H9 (cell line): ENCODE measurements at regions not wholly inside any gene's neighbourhood (a gene's known extent, or its start where the extent isn't known, plus 50 kb on each side); places are given as distances from the start of the nearest gene placed in this dataset.

Experiments
- DNase-seq: peaks from one replicate; pipeline ENCODE4 v3.0.0-alpha.2; 2017
- H2AFZ ChIP-seq: one replicate; pipeline ENCODE4 v1.6.1; 2013; ENCODE audit warnings: mild to moderate bottlenecking, low read length, control low read depth, moderate library complexity
- H2AK5ac ChIP-seq: 2 replicates; pipeline ENCODE4 v1.6.1; 2013; ENCODE audit warnings: low read length, control low read depth, mixed read lengths; ENCODE audit not compliant: insufficient read length
- H2BK120ac ChIP-seq: one replicate; pipeline ENCODE4 v1.6.1; 2013; ENCODE audit warnings: low read depth, mild to moderate bottlenecking, low read length, control low read depth, inconsistent platforms; ENCODE audit not compliant: poor library complexity, severe bottlenecking
- H2BK12ac ChIP-seq: 2 replicates; pipeline ENCODE4 v1.6.1; 2013; ENCODE audit warnings: low read length, control low read depth, mixed read lengths, low read depth; ENCODE audit not compliant: insufficient read length
- H2BK15ac ChIP-seq: 2 replicates; pipeline ENCODE4 v1.6.1; 2013; ENCODE audit warnings: low read depth, low read length, control low read depth
- H2BK20ac ChIP-seq: one replicate; pipeline ENCODE4 v1.6.1; 2013; ENCODE audit warnings: low read depth, mild to moderate bottlenecking, low read length, control low read depth, inconsistent platforms; ENCODE audit not compliant: poor library complexity, severe bottlenecking
- H2BK5ac ChIP-seq: 2 replicates; pipeline ENCODE4 v1.6.1; 2013; ENCODE audit warnings: low read length, control low read depth, mixed read lengths; ENCODE audit not compliant: insufficient read length
- H3K14ac ChIP-seq: 2 replicates; pipeline ENCODE4 v1.6.1; 2013; ENCODE audit warnings: low read length, control low read depth; ENCODE audit not compliant: insufficient read depth
- H3K18ac ChIP-seq: 2 replicates; pipeline ENCODE4 v1.6.1; 2013; ENCODE audit warnings: low read depth, mild to moderate bottlenecking, mixed read lengths, low read length, control low read depth; ENCODE audit not compliant: insufficient read length
- H3K23ac ChIP-seq: 2 replicates; pipeline ENCODE4 v1.6.1; 2013; ENCODE audit warnings: low read length, control low read depth, mixed read lengths, low read depth; ENCODE audit not compliant: insufficient read length
- H3K23me2 ChIP-seq: 2 replicates; pipeline ENCODE4 v1.6.1; 2013; ENCODE audit warnings: low read depth, mild to moderate bottlenecking, mixed read lengths, low read length, control low read depth; ENCODE audit not compliant: insufficient read length, poor library complexity, severe bottlenecking
- H3K27ac ChIP-seq: 2 replicates; pipeline ENCODE4 v1.5.1; 2013; ENCODE audit warnings: low read length, control low read depth, mixed read lengths, low read depth; ENCODE audit not compliant: insufficient read length
- H3K27me3 ChIP-seq: 2 replicates; pipeline ENCODE4 v1.6.1; 2013; ENCODE audit warnings: low read length, control low read depth, inconsistent platforms; ENCODE audit not compliant: insufficient read depth
- H3K4ac ChIP-seq: 2 replicates; pipeline ENCODE4 v1.6.1; 2013; ENCODE audit warnings: low read depth, mild to moderate bottlenecking, control low read depth, inconsistent platforms, low read length, moderate library complexity
- H3K4me1 ChIP-seq: 2 replicates; pipeline ENCODE4 v1.6.1; 2013; ENCODE audit warnings: low read length, control low read depth, inconsistent platforms; ENCODE audit not compliant: insufficient read depth
- H3K4me2 ChIP-seq: 2 replicates; pipeline ENCODE4 v1.6.1; 2013; ENCODE audit warnings: low read length, control low read depth, mixed read lengths; ENCODE audit not compliant: insufficient read length, insufficient read depth
- H3K56ac ChIP-seq: 2 replicates; pipeline ENCODE4 v1.6.1; 2013; ENCODE audit warnings: low read depth, mild to moderate bottlenecking, mixed read lengths, low read length, control low read depth; ENCODE audit not compliant: insufficient read length
- H3K79me1 ChIP-seq: 2 replicates; pipeline ENCODE4 v1.6.1; 2013; ENCODE audit warnings: low read depth, mild to moderate bottlenecking, moderate library complexity, low read length, control low read depth, inconsistent platforms; ENCODE audit not compliant: insufficient read depth, poor library complexity, severe bottlenecking
- H3K79me2 ChIP-seq: 2 replicates; pipeline ENCODE4 v1.6.1; 2013; ENCODE audit warnings: low read length, control low read depth, inconsistent platforms; ENCODE audit not compliant: insufficient read depth
- H3K9ac ChIP-seq: 2 replicates; pipeline ENCODE4 v1.6.1; 2013; ENCODE audit warnings: low read length, control low read depth, mixed read lengths; ENCODE audit not compliant: insufficient read length; ENCODE audit errors: extremely low read depth
- H3K9me3 ChIP-seq: one replicate; pipeline ENCODE4 v1.6.1; 2013; ENCODE audit warnings: low read depth, low read length, inconsistent platforms; ENCODE audit not compliant: control insufficient read depth
- H3T11ph ChIP-seq: one replicate; pipeline ENCODE4 v1.6.1; 2013; ENCODE audit warnings: mild to moderate bottlenecking, low read length, control low read depth, inconsistent platforms
- H4K20me1 ChIP-seq: one replicate; pipeline ENCODE4 v1.6.1; 2013; ENCODE audit not compliant: control insufficient read depth, insufficient read length, insufficient read depth
- H4K5ac ChIP-seq: 2 replicates; pipeline ENCODE4 v1.6.1; 2013; ENCODE audit warnings: low read depth, mild to moderate bottlenecking, mixed read lengths, low read length, control low read depth; ENCODE audit not compliant: insufficient read length
- H4K8ac ChIP-seq: replicated peaks from 2 replicates; pipeline ENCODE4 v1.6.1; 2013; ENCODE audit warnings: low read length, control low read depth, mixed read lengths, low read depth; ENCODE audit not compliant: insufficient read length
- H4K91ac ChIP-seq: 2 replicates; pipeline ENCODE4 v1.6.1; 2013; ENCODE audit warnings: low read depth, mild to moderate bottlenecking, moderate library complexity, mixed read lengths, low read length, control low read depth; ENCODE audit not compliant: insufficient read length
- H3K27ac Mint-ChIP-seq, 3 experiments: 2 replicates in 2 of 3; 3 replicates in 1 of 3; pipeline ENCODE4 v1.8.0; 2020 to 2021; ENCODE audit warnings: mixed read lengths in 3 of 3, mild to moderate bottlenecking in 1 of 3, moderate library complexity in 1 of 3
- H3K27me3 Mint-ChIP-seq: 2 replicates; pipeline ENCODE4 v1.8.0; 2021; ENCODE audit warnings: low read depth, mild to moderate bottlenecking, moderate library complexity, mixed read lengths
- H3K36me3 Mint-ChIP-seq, 3 experiments: 2 replicates in 2 of 3; 3 replicates in 1 of 3; pipeline ENCODE4 v1.8.0; 2020 to 2021; ENCODE audit warnings: low read depth in 3 of 3, mixed read lengths in 3 of 3; ENCODE audit not compliant: insufficient read depth in 1 of 3
- H3K4me1 Mint-ChIP-seq, 2 experiments: 2 replicates each; pipeline ENCODE4 v1.8.0; 2020; ENCODE audit warnings: mixed read lengths in 2 of 2
- H3K4me3 Mint-ChIP-seq, 2 experiments: 2 replicates in 1 of 2; 3 replicates in 1 of 2; pipeline ENCODE4 v1.8.0; 2020 to 2021; ENCODE audit warnings: mild to moderate bottlenecking in 2 of 2, mixed read lengths in 2 of 2, moderate library complexity in 1 of 2
- H3K9me3 Mint-ChIP-seq, 2 experiments: 2 replicates in 1 of 2; 3 replicates in 1 of 2; pipeline ENCODE4 v1.8.0; 2020; ENCODE audit warnings: mild to moderate bottlenecking in 2 of 2, mixed read lengths in 2 of 2, moderate library complexity in 1 of 2
- WGBS: extraction: QIAGEN DNeasy Blood & Tissue Kit; methylation state at CpG from one replicate; pipeline ENCODE4 v1.1.7; 2013; ENCODE audit warnings: missing lambda C conversion rate, low lambda C conversion rate, mixed read lengths; ENCODE audit not compliant: insufficient read length; ENCODE audit errors: extremely low coverage; 5-methylcytosine and 5-hydroxymethylcytosine counted together
- TF ChIP-seq, protein P1 (sequence below): fragments of 200-600 bp; sonication (generic); conservative IDR thresholded peaks from 3 replicates; pipeline ENCODE4 v1.8.0; 2021; ENCODE audit warnings: antibody characterized with exemption, mild to moderate bottlenecking

DNA sequence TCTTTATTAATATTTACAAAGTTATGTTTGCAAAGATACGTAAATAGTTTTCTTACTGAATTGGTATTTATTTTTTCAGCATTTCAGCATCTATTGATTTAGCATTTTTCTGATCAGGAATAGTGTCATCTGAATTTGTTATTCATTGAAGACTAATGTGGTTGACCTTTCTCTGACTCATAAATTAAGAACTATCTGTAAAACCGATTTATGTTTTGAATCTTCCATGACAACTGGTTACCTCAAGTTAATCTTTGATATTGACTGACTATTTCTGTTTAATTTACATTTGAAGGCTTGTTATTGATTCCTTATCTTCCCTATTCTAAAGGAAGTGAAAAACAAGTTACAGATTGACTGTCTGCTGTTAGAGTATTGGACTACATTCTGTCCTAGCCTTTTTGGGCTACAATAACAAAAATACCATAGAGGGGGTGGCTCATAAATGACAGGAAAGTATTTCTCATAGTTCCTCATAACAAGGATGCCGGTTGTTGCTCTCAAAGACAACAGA is 1131.4 kb downstream of the PLA2G4A start:
- H3K23ac ChIP-seq = no peak overlapping the region
- no peak for DNase-seq
- no peak overlapping the region for H2BK120ac ChIP-seq
- H3K18ac ChIP-seq = no peak overlapping the region
- H3K27ac ChIP-seq = no peak overlapping the region
- no peaks in the 10 kb centered on the region for H3K4me1 ChIP-seq
- no CpG with 5 or more reads among the region's 3 CpGs for WGBS
- TF ChIP-seq, protein P1, sequence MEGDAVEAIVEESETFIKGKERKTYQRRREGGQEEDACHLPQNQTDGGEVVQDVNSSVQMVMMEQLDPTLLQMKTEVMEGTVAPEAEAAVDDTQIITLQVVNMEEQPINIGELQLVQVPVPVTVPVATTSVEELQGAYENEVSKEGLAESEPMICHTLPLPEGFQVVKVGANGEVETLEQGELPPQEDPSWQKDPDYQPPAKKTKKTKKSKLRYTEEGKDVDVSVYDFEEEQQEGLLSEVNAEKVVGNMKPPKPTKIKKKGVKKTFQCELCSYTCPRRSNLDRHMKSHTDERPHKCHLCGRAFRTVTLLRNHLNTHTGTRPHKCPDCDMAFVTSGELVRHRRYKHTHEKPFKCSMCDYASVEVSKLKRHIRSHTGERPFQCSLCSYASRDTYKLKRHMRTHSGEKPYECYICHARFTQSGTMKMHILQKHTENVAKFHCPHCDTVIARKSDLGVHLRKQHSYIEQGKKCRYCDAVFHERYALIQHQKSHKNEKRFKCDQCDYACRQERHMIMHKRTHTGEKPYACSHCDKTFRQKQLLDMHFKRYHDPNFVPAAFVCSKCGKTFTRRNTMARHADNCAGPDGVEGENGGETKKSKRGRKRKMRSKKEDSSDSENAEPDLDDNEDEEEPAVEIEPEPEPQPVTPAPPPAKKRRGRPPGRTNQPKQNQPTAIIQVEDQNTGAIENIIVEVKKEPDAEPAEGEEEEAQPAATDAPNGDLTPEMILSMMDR = no peak
- H3K4me2 ChIP-seq = no peak overlapping the region
- H2BK5ac ChIP-seq = no peak overlapping the region
- no peak overlapping the region for H3K14ac ChIP-seq
- no peaks in the 10 kb centered on the region for H3K9me3 ChIP-seq
- no peaks in the 10 kb centered on the region for H3K79me1 ChIP-seq
- H3K9me3 Mint-ChIP-seq = no peaks in the 10 kb centered on the region
- H3K27me3 Mint-ChIP-seq = no peaks in the 10 kb centered on the region
- no peak overlapping the region for H4K8ac ChIP-seq
- H4K5ac ChIP-seq = no peak overlapping the region
- H4K20me1 ChIP-seq = no peaks in the 10 kb centered on the region
- no peak overlapping the region for H3K56ac ChIP-seq
- H3K27ac Mint-ChIP-seq = no peak overlapping the region
- no peak overlapping the region for H2AK5ac ChIP-seq
- no peak overlapping the region for H4K91ac ChIP-seq
- H2BK12ac ChIP-seq = no peak overlapping the region
- no peak overlapping the region for H3K4me3 Mint-ChIP-seq
- H2BK20ac ChIP-seq = no peak overlapping the region
- H3K23me2 ChIP-seq = no peaks in the 10 kb centered on the region
- H2BK15ac ChIP-seq = no peak overlapping the region
- no peak overlapping the region for H2AFZ ChIP-seq
- no peaks in the 10 kb centered on the region for H3K79me2 ChIP-seq
- H3K4me1 Mint-ChIP-seq = peaks cover 2 to 4% of the 10 kb centered on the region in 2 experiments
- no peak overlapping the region for H3K4ac ChIP-seq
- no peak overlapping the region for H3T11ph ChIP-seq
- no peak overlapping the region for H3K9ac ChIP-seq
- no peaks in the 10 kb centered on the region for H3K27me3 ChIP-seq
- no peaks in the 10 kb centered on the region for H3K36me3 Mint-ChIP-seq
